ENCODE measurements at regions not wholly inside any gene's neighbourhood (a gene's known extent, or its start where the extent isn't known, plus 50 kb on each side); places are given as distances from the start of the nearest gene placed in this dataset.

- no peaks in the 10 kb centered on the region for H3K36me3 ChIP-seq (ENCODE audit: control insufficient read depth, insufficient read depth, low read length)
These were observed 73.7 kb upstream of the STK32A start for GRCh38 chr5:147160902-147161700.

GRCh38 chr5:147162740-147163139 is 72.1 kb upstream of the STK32A start:
- no peaks in the 10 kb centered on the region for H3K27me3 ChIP-seq (ENCODE audit: control insufficient read depth, insufficient read depth, low read length)
- H3K36me3 ChIP-seq (ENCODE audit: control insufficient read depth, insufficient read depth, low read length): no peaks in the 10 kb centered on the region
- no peaks in the 10 kb centered on the region for H3K79me2 ChIP-seq
- H3K9me3 ChIP-seq (ENCODE audit: control insufficient read depth, low read length): no peaks in the 10 kb centered on the region
- no peak overlapping the region for H3K4me3 ChIP-seq (ENCODE audit: low read depth, low read length)
- no peak overlapping the region for H2AFZ ChIP-seq
- TF ChIP-seq, protein P1, sequence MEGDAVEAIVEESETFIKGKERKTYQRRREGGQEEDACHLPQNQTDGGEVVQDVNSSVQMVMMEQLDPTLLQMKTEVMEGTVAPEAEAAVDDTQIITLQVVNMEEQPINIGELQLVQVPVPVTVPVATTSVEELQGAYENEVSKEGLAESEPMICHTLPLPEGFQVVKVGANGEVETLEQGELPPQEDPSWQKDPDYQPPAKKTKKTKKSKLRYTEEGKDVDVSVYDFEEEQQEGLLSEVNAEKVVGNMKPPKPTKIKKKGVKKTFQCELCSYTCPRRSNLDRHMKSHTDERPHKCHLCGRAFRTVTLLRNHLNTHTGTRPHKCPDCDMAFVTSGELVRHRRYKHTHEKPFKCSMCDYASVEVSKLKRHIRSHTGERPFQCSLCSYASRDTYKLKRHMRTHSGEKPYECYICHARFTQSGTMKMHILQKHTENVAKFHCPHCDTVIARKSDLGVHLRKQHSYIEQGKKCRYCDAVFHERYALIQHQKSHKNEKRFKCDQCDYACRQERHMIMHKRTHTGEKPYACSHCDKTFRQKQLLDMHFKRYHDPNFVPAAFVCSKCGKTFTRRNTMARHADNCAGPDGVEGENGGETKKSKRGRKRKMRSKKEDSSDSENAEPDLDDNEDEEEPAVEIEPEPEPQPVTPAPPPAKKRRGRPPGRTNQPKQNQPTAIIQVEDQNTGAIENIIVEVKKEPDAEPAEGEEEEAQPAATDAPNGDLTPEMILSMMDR (IDR thresholded peaks at IDR 0.05): no peak
- no peaks in the 10 kb centered on the region for H3K4me1 ChIP-seq
- no peak overlapping the region for H3K4me2 ChIP-seq (ENCODE audit: low read length)
- no peak overlapping the region for H3K9ac ChIP-seq
- no peak overlapping the region for H3K27ac ChIP-seq

More at GRCh38 chr5:147160902-147161700, 73.7 kb upstream of the STK32A start:
- H3K4me2 ChIP-seq (ENCODE audit: low read length): no peak overlapping the region
- H3K27me3 ChIP-seq (ENCODE audit: control insufficient read depth, insufficient read depth, low read length): no peaks in the 10 kb centered on the region
- no peak overlapping the region for H3K9ac ChIP-seq
- no peaks in the 10 kb centered on the region for H3K9me3 ChIP-seq (ENCODE audit: control insufficient read depth, low read length)
- H3K27ac ChIP-seq: no peak overlapping the region
- no peaks in the 10 kb centered on the region for H3K79me2 ChIP-seq
- H3K4me3 ChIP-seq (ENCODE audit: low read depth, low read length): no peak overlapping the region
- no peak overlapping the region for H2AFZ ChIP-seq
- no peaks in the 10 kb centered on the region for H3K4me1 ChIP-seq
- TF ChIP-seq, protein P1 (IDR thresholded peaks at IDR 0.05): no peak

DNA sequence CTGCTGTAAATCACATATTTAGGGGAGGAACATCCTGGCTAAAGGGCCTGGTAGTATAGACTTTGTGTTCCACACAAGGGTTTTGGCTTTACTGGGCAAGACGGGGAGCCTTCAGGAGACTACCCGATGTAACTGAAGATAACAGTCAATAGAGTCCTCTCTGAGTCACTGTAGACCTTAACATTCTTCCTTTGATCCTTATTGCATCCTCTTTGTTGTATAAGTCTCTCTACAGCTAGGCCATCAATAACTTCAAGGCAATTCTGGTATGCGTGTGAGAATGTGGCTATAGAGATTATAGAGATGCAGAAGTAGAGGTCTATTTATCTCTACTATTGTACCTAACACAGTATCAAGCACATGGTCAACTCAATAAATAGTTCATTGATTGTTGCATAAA is 67.3 kb upstream of the STK32A start:
- TF ChIP-seq, protein P1 (IDR thresholded peaks at IDR 0.05): no peak
- H3K27me3 ChIP-seq (ENCODE audit: control insufficient read depth, insufficient read depth, low read length): no peaks in the 10 kb centered on the region
- no peak overlapping the region for H3K9ac ChIP-seq
- H2AFZ ChIP-seq: no peak overlapping the region
- H3K4me2 ChIP-seq (ENCODE audit: low read length): no peak overlapping the region
- H3K9me3 ChIP-seq (ENCODE audit: control insufficient read depth, low read length): no peaks in the 10 kb centered on the region
- H3K4me1 ChIP-seq: no peaks in the 10 kb centered on the region
- no peaks in the 10 kb centered on the region for H3K36me3 ChIP-seq (ENCODE audit: control insufficient read depth, insufficient read depth, low read length)
- no peak overlapping the region for H3K27ac ChIP-seq
- H3K4me3 ChIP-seq (ENCODE audit: low read depth, low read length): no peak overlapping the region
- H3K79me2 ChIP-seq: no peaks in the 10 kb centered on the region

GRCh38 chr5:147168578-147169327 is 66.1 kb upstream of the STK32A start:
- H3K27ac ChIP-seq: no peak overlapping the region
- no peaks in the 10 kb centered on the region for H3K9me3 ChIP-seq (ENCODE audit: control insufficient read depth, low read length)
- TF ChIP-seq, protein P1 (IDR thresholded peaks at IDR 0.05): no peak
- H3K4me2 ChIP-seq (ENCODE audit: low read length): no peak overlapping the region
- H3K4me3 ChIP-seq (ENCODE audit: low read depth, low read length): no peak overlapping the region
- no peak overlapping the region for H2AFZ ChIP-seq
- H3K36me3 ChIP-seq (ENCODE audit: control insufficient read depth, insufficient read depth, low read length): no peaks in the 10 kb centered on the region
- H3K27me3 ChIP-seq (ENCODE audit: control insufficient read depth, insufficient read depth, low read length): no peaks in the 10 kb centered on the region
- H3K9ac ChIP-seq: no peak overlapping the region
- H3K79me2 ChIP-seq: no peaks in the 10 kb centered on the region
- no peaks in the 10 kb centered on the region for H3K4me1 ChIP-seq
